ENCODE measurements at regions not wholly inside any gene's neighbourhood (a gene's known extent, or its start where the extent isn't known, plus 50 kb on each side); places are given as distances from the start of the nearest gene placed in this dataset.

GRCh38 chr7:7122701-7123281 lies 59.6 kb upstream of the C1GALT1 start:
- DNase-seq, result no peak

DNA sequence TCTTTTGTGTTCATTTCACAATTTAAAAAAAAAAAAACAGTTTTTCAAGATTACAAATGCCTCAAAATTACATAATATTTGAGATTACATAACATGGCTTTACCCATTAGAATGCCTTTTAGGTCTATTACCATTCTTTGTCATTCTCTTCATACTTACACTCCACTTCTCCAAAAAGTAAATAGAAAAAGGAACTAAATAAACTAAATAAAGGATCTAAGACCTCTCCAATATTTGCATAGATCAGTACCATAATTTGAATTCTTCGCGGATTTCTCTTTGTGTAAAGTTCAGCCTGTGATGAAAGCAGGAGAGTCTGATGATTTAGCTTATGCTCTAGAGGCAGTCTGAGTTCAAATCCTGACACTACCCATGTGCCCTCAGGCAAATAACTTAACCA lies 56.4 kb upstream of the C1GALT1 start:
- DNase-seq, result no peak

GRCh38 chr7:7127773-7128172 lies 54.6 kb upstream of the C1GALT1 start:
- no peak for DNase-seq

DNA sequence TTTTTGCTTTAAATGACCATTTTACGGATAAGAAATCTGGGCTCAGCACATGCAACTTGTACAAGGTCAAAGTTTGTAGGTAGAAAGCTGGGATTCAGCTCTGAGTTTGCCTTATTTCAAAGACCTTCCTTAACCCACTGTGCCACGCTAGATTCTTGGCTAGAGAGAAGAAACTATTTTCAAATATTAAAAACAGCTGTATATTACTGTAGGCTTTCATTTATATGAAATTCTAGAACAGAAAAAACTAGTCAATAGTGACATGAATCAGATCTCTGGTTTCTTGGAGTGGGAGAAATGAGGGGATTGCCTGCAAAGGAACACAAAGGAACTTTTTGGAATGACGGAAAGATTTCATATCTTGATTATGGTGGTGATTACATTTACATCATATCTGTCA lies 53.0 kb upstream of the C1GALT1 start:
- no peak for DNase-seq

DNA sequence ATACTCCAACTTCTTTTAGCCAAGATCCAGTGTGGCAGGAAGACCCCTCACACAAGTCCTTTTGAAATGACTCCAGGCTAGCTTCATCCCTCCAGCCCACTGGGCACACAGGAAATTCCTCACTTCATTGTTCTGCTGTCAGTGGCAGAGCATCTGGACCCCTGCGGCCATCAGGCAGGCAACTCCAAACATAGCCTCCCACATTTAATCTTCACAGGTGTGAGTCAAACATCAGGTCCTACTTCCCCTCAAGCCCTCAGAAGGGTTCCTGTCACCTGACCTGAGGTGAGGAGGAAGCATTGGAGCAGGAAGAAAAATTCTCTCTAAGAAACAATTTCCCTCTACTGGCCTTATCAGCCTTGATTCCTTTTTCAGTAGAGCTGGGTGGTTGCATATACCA lies 51.1 kb upstream of the C1GALT1 start:
- no peak for DNase-seq

All from DMS79 treated with DMSO at 0.1 percent for 48 hours (cell line).